GM19397 (cell line): ENCODE measurements at regions not wholly inside any gene's neighbourhood (a gene's known extent, or its start where the extent isn't known, plus 50 kb on each side); places are given as distances from the start of the nearest gene placed in this dataset.
"Not testable (repeated sequence)": the region's sequence is repeated elsewhere in the genome, so short reads cannot be mapped to it uniquely, and the experiment has no call there.

ENCODE experiments used
- ATAC-seq: cut with Tn5 transposase; IDR thresholded peaks from one replicate; pipeline ENCODE4 v1.9.1; 2021; ENCODE audit warnings: mild to moderate bottlenecking, moderate library complexity; ENCODE audit not compliant: unreplicated experiment

GRCh38 chr16:65829076-65829475, 537.4 kb upstream of the CDH5 start:
- ATAC-seq, result no peak

- ATAC-seq, result no peak
Observed at GRCh38 chr16:65828296-65828695, 538.2 kb upstream of the CDH5 start.

GRCh38 chr16:65827231-65827630, 539.3 kb upstream of the CDH5 start:
- no peak for ATAC-seq

GRCh38 chr16:65825191-65825856, 541.2 kb upstream of the CDH5 start:
- ATAC-seq, result no peak

GRCh38 chr16:65822148-65822547, 544.3 kb upstream of the CDH5 start:
- ATAC-seq, result no peak

GRCh38 chr16:65819136-65819898, 547.2 kb upstream of the CDH5 start:
- ATAC-seq, result no peak

- no peak for ATAC-seq
Observed at GRCh38 chr16:65817799-65818198, 548.7 kb upstream of the CDH5 start.

- ATAC-seq, result no peak
Observed at GRCh38 chr16:65817066-65817465, 549.4 kb upstream of the CDH5 start.

GRCh38 chr16:65816556-65816955, 549.9 kb upstream of the CDH5 start:
- ATAC-seq, result no peak

- no peak for ATAC-seq
Observed at GRCh38 chr16:65815707-65816106, 550.8 kb upstream of the CDH5 start.

- not testable (repeated sequence) for ATAC-seq
Observed at GRCh38 chr16:65813879-65814278, 552.6 kb upstream of the CDH5 start.

- no peak for ATAC-seq
Observed at GRCh38 chr16:65809627-65810026, 556.9 kb upstream of the CDH5 start.

GRCh38 chr16:65808790-65809189, 557.7 kb upstream of the CDH5 start:
- no peak for ATAC-seq

- ATAC-seq, result no peak
Observed at GRCh38 chr16:65807858-65808257, 558.6 kb upstream of the CDH5 start.

GRCh38 chr16:65805704-65806103, 560.8 kb upstream of the CDH5 start:
- not testable (repeated sequence) for ATAC-seq

- ATAC-seq, result no peak
Observed at GRCh38 chr16:65796481-65796880, 570.0 kb upstream of the CDH5 start.

GRCh38 chr16:65794973-65795372, 571.5 kb upstream of the CDH5 start:
- ATAC-seq, result no peak

- no peak for ATAC-seq
Observed at GRCh38 chr16:65793781-65794180, 572.7 kb upstream of the CDH5 start.

- ATAC-seq, result no peak
Observed at GRCh38 chr16:65790768-65791167, 575.7 kb upstream of the CDH5 start.

- no peak for ATAC-seq
Observed at GRCh38 chr16:65789161-65789945, 577.1 kb upstream of the CDH5 start.

- ATAC-seq, result no peak
Observed at GRCh38 chr16:65788434-65789140, 577.9 kb upstream of the CDH5 start.
